SU-DHL-6 (cell line): ENCODE measurements at regions not wholly inside any gene's neighbourhood (a gene's known extent, or its start where the extent isn't known, plus 50 kb on each side); places are given as distances from the start of the nearest gene placed in this dataset.

Source experiments
- CTCF ChIP-seq: fragments of 200-600 bp; sonication (generic); IDR thresholded peaks from one replicate; pipeline ENCODE4 v1.5.1; 2017; ENCODE audit warnings: antibody characterized with exemption, mild to moderate bottlenecking, low read length, moderate library complexity; ENCODE audit not compliant: insufficient read depth, poor library complexity, severe bottlenecking
- EZH2phosphoT487 ChIP-seq: fragments of 200-600 bp; sonication (generic), shearing (Covaris generic); conservative IDR thresholded peaks from 2 replicates; pipeline ENCODE4 v1.6.1; 2018; ENCODE audit warnings: mild to moderate bottlenecking, antibody characterized with exemption, low read length, moderate library complexity, mixed read lengths

GRCh38 chr7:45366475-45366874 lies 207.7 kb upstream of the ADCY1 start:
- no peak for TF ChIP-seq CTCF
- no peak for TF ChIP-seq EZH2phosphoT487
